GM12865 (cell line): ENCODE measurements at regions not wholly inside any gene's neighbourhood (a gene's known extent, or its start where the extent isn't known, plus 50 kb on each side); places are given as distances from the start of the nearest gene placed in this dataset.
"Not testable (repeated sequence)": the region's sequence is repeated elsewhere in the genome, so short reads cannot be mapped to it uniquely, and the experiment has no call there.

Source experiments
- DNase-seq: peaks from one replicate; pipeline ENCODE4 v3.0.0; 2010; ENCODE audit warnings: low read depth
- H3K4me3 ChIP-seq: 2 replicates; pipeline ENCODE4 v1.5.1; 2011; ENCODE audit warnings: mild to moderate bottlenecking, low read depth, low read length, control low read depth
- TF ChIP-seq, protein P1 (sequence below): IDR thresholded peaks from 2 replicates; pipeline ENCODE4 v1.5.1; 2011; ENCODE audit warnings: low read length, control low read depth, low read depth, inconsistent platforms; ENCODE audit not compliant: insufficient read depth; ENCODE audit errors: missing control alignments

DNA sequence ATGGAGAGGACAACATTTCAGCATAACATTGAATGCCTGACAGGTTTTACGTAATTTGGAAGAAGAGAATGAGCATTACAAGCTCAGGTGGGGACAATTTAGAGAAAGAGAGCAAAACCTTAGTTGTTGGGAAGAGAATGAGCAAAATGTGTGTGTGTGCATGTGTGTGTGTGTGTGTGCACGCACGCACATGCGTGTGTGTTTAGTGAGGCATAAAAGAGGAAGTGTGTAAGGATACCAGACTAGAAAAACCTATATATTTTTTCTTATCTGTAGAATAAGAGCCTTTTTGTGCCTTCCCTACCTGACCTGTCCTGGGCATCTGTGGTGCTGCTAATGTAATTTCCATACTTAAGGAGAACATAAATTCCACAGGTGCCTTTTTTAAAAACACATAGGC is 99.0 kb upstream of the PLXNA2 start:
- H3K4me3 ChIP-seq = no peak overlapping the region
- DNase-seq = no peak
- TF ChIP-seq, protein P1, sequence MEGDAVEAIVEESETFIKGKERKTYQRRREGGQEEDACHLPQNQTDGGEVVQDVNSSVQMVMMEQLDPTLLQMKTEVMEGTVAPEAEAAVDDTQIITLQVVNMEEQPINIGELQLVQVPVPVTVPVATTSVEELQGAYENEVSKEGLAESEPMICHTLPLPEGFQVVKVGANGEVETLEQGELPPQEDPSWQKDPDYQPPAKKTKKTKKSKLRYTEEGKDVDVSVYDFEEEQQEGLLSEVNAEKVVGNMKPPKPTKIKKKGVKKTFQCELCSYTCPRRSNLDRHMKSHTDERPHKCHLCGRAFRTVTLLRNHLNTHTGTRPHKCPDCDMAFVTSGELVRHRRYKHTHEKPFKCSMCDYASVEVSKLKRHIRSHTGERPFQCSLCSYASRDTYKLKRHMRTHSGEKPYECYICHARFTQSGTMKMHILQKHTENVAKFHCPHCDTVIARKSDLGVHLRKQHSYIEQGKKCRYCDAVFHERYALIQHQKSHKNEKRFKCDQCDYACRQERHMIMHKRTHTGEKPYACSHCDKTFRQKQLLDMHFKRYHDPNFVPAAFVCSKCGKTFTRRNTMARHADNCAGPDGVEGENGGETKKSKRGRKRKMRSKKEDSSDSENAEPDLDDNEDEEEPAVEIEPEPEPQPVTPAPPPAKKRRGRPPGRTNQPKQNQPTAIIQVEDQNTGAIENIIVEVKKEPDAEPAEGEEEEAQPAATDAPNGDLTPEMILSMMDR = no peak

DNA sequence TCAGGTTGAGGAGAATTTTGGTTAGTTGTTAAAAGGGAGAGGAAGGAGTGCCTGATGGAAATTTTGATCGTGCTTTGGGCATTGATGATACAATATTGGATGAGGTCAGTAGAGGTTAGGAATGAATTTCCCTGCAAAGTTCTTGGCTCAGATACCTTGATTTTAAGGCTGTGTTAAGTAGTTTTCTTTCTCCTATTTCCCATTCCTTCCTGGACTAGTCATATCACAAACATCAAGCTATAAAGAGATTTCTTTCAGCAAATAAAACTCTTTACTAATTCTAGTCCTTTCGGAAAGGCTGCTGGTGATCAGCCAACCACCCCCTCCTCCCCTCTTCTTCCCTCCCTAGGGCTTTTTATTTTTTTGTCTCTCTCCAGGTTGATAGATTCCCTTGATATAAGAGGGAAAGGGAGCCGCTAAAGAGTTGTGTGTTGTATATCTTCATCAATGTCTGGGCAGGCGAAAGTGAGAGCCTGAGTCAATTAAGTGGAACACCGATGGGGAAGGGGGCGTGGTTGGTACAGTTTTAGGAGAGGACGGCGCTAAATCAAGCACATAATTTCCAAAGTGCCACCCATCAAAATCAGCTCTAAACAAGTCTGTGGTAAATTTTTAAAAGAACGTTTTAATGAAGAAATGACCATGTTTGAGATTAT is 100.1 kb upstream of the PLXNA2 start:
- no peak overlapping the region for H3K4me3 ChIP-seq
- DNase-seq = no peak
- TF ChIP-seq, protein P1 = no peak

DNA sequence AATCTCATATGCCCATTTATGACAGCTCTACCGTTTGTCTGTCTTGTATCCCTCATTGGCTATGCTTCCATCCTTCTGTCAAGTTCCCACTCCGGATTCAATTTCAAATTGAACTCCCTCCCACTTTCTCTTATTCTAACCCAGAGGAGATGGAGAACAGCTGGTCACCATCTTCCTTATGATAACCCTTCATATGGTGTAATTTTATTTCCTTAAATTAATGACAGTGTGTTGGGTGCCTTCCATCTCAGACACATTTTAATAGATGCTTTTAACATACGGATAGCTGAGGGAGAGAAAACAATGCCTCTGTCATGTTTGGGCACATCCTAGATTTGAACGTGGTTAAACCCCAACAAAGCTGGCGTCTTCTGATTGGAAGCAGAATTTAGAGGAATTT is 103.0 kb upstream of the PLXNA2 start:
- no peak for DNase-seq
- TF ChIP-seq, protein P1 = no peak
- H3K4me3 ChIP-seq = no peak overlapping the region

DNA sequence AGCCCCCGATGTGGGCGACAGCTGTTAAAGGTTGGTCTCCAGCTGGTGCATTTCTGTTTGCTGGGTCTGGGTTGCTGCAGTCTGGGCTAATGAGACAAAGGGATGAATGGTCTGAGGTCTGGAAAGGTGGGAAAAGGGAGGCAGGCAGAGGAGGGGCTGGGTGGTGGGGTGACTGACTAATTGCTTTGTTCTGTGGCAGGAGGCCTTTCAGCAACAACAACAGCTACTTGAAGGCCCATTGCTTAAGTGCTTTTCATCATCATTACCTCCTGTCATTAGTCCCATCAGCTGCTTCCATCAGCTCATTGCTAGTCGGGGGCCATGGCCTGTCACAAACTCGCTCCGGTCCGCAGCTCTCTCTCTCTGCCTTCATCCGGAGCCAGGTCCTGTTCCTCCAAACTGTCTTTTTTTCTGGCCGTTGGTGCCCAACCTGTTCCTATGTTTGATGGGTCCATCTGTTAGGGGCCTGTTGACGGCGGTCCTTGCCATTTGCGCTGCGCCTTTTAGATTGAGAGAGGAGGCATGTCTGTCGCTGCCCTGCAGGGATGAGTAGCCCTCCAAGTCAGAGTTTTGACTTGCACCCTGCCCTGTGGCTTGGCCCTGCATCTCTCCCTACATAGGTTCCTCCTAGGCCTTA is 105.6 kb upstream of the PLXNA2 start:
- no peak for DNase-seq
- no peak overlapping the region for H3K4me3 ChIP-seq
- TF ChIP-seq, protein P1 = no peak

DNA sequence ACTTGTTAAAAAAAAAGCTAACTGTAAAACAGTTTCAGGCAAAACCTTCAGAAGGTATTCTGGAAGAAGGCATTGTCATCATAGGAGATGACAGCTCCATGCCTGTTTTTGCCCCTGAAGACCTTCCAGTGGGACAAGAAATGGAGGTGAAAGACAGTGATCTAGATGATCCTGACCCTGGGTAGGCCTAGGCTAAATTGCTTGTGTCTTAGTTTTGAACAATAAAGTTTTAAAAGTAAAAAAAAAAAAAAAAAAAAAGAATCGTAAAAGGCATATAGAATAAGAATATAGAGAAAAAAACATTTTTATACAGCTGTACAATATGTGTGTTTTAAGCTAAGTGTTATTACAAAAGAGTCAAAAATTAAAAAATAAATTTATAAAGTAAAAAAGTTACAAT is 106.6 kb upstream of the PLXNA2 start:
- H3K4me3 ChIP-seq = no peak overlapping the region
- TF ChIP-seq, protein P1 = no peak
- no peak for DNase-seq

DNA sequence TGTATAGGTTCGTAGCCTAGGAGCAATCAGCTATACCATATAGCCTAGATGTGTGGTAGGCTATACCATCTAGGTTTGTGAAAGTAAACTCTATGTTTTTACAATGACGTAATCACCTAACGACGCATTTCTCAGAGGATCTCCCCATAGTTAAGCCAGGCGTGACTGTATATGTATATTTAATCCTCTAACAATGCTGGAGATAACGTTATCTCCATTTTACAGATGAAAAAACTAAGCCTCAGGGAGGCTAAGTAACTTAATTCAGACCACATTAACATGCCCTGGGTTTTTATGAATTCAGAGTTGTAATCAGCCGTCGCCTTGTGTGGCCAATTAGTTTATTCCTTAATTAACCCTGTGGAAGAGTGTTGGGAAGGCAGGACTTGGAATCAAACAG is 107.7 kb upstream of the PLXNA2 start:
- TF ChIP-seq, protein P1 = no peak

DNA sequence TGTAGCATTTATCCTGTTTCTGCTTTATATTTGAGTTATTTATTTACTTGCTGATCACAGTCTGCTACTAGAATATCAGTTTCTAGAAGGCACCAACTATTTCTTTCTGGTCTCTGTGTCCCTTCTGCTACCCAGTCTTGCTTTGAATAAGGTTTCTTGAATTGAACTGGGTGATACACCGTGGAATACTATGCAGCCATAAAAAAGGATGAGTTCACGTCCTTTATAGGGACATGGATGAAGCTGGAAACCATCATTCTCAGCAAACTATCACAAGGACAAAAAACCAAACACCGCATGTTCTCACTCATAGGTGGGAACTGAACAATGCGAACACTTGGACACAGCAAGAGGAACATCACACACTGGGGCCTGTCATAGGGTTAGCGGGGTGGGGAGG is 109.6 kb upstream of the PLXNA2 start:
- DNase-seq, H3K4me3 ChIP-seq: not testable (repeated sequence)

More for the DNA sequence above, 107.7 kb upstream of the PLXNA2 start:
- no peak overlapping the region for H3K4me3 ChIP-seq
- no peak for DNase-seq
